Endothelial cell of hepatic sinusoid (primary cell): ENCODE measurements at regions not wholly inside any gene's neighbourhood (a gene's known extent, or its start where the extent isn't known, plus 50 kb on each side); places are given as distances from the start of the nearest gene placed in this dataset.
"Not testable (repeated sequence)": the region's sequence is repeated elsewhere in the genome, so short reads cannot be mapped to it uniquely, and the experiment has no call there.

Source experiments
- in situ Hi-C: cut with HindIII; loops from 2 replicates; pipeline ENCODE4 v1.10.0; 2017; ENCODE audit warnings: low sequenced_read_pairs

DNA sequence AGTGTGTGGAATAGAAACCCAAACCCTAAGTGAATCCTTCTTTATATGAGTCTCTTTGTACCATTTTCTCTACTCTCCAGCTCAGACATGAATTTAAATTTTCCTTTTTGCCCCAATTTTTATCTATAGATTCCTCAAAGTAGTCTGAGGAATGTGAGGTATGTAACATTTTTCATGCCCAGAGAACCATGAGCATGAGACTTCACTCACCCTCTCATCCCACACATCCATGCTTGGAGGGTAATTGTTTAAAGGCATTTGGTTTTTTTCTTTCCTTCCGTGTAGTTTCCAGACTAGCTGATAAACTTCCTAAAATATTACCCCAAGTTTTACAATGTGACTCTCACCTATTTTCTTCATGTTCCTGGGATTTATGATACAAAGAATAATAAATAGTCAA, 2056.8 kb upstream of the CELF4 start:
- in situ Hi-C loops, result no loop called here

DNA sequence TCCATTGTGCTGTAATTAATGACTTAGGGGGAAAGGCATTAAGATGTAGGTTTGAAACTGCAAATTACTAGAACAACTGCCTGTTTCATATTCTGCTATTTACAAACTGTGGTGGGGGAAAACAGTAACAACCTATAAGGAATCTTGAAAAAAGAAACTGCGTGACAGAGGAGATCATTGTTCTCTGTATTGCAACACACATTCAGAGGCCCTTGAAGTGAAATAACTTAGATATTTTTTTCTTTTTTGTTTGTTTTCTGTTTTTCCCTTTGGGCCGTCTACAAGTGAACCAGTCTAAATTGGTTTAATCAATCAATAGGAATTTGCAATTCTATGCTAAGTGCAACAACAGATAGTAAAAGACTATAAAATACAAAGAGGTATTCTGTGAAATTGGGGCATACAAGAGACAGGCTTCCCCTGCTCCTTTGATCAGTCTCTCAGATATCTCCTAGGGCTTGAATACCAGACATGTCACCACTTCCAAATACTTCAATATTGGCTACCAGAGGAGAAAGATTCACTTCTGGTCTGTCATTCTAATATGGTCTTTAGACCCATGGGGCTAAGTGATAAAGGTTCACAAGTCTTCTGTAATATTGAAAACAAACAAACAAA, 2055.1 kb upstream of the CELF4 start:
- in situ Hi-C loops, result no loop called here

GRCh38 chr18:39618265-39619003, 2052.8 kb upstream of the CELF4 start:
- in situ Hi-C loops, result no loop called here

GRCh38 chr18:39611381-39612100, 2045.9 kb upstream of the CELF4 start:
- in situ Hi-C loops, result no loop called here

DNA sequence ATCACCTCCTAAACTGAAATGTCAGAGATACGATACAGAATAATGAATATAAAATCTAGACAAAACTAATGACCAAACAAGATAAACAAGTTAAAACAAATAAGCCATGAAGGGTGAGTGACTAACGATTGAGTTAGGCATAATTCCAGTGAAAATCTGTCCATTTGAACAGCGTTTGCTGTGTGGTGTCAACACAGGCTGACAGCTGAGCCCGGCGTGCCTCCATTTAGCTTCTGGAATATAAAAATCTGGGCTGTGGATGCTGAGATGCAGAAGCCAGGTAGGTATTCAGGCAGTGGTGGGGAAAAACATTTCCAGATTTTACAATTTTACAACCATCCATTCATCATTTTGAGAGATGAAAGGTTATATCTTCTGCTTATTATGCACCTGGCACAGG, 2041.4 kb upstream of the CELF4 start:
- in situ Hi-C loops, result no loop called here

DNA sequence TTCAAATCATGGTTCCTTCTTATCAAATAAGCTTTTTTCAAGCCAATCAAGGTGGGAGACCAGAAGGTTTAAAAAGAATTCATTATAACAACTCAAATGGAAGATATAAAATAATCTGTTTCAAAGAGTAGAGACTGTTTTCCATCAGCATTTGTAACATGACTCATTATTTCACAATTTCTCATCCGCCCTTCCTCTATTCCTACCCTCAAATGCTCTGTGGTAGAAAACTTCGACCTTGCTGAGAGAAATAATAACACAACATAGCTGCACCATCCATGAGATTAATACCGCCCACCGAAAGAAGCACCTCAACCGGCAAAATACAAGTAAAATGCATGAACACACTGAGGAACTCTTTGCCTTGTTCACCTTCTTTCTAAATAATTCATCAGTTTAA, 2039.2 kb upstream of the CELF4 start:
- in situ Hi-C loops, result no loop called here

- in situ Hi-C loops, result no loop called here
Observed at GRCh38 chr18:39602131-39602530, 2036.5 kb upstream of the CELF4 start.

DNA sequence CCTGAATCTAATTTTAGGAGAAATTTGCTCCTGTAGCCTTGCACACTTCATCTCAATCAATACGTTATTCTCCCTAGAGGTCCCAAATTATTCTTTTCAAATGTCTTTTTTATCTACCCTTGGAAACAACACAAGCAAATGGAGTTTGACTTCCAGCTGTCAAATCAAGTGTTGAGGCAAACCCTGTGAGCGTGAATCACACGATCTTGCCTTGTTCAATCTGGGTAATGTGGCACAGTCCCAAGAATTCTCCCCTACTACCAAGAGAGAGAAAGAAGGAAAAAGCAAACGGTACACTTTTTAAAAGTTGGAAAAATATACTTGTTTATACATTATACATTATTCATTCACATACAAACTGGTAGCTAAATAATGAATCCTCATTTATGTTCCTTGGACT, 2035.3 kb upstream of the CELF4 start:
- in situ Hi-C loops, result no loop called here

- in situ Hi-C loops, result no loop called here
Observed at GRCh38 chr18:39599251-39599650, 2033.7 kb upstream of the CELF4 start.

- in situ Hi-C loops, result no loop called here
Observed at GRCh38 chr18:39596891-39597290, 2031.3 kb upstream of the CELF4 start.

DNA sequence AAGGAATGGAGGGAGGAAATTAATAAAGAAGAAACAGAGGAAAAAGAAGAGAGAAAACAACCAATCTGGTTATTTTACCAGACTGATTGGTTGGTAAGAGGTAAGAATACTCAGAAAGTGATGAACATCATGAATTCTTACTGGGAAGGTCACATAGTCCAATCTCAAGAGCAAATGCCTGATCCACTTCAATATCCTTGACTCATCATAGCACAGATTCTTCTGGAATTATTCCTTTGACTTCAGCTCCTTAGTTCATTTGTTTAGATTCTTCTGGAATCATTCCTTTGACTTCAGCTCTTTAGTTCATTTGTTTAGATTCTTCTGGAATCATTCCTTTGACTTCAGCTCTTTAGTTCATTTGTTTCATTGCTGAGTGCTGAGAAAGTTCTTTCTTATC, 2030.6 kb upstream of the CELF4 start:
- in situ Hi-C loops, result no loop called here

DNA sequence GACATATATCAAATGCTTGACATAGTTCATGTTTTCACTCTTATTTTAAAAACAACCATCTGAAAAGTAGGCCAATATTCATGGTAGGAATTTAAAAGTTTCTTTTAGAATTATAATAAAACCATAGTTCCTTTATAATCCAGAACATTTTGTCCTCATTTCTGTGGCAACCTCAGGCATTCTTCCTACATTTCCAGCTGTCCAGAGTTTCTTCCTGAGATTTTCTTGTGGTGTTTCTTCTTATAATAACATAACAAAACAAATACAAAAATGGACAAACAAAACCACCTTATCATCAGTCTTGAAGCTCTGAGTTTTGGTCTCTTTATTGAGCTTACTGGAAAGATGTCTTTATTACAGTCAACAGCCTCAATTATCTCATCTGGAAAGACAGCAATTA, 2028.6 kb upstream of the CELF4 start:
- in situ Hi-C loops, result no loop called here

DNA sequence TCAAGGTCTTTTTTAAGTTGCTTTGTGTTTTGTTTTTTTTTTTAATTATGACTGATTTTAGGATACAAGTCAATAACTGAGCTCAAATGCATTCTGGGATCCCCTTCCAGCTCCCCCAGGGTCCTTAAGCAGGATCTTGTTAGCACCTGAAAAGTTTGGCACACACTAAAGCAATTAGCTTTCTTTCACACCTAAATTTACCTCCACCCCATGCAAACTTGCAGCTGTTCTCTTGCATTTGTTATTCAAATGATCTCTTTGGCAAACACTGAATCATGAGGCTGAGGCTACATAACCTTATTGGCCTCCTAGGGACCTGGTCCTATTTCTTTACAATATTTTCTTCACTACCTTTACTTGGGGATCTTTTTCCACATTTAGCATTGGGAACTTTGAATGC, 2026.1 kb upstream of the CELF4 start:
- in situ Hi-C loops, result no loop called here

DNA sequence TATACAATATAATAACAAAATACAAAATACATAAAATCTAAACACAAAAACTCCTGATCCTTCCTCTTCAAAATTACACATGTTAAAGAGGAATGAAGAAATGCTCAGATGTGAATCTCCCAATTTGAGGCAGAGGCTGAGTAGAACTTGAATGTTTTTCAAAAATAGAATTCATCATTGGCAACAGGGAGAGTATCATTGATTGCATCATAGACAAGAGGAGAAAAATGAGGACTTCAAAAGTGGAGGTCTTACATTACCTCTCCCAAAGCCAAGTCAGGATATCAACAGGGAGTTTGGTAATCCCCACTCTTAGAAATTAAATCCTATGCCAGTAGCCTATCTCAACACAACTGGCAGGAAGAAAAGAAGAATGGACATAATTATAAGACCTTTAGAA, 2023.9 kb upstream of the CELF4 start:
- in situ Hi-C loops, result no loop called here

GRCh38 chr18:39587586-39587985, 2022.0 kb upstream of the CELF4 start:
- in situ Hi-C loops, result no loop called here

DNA sequence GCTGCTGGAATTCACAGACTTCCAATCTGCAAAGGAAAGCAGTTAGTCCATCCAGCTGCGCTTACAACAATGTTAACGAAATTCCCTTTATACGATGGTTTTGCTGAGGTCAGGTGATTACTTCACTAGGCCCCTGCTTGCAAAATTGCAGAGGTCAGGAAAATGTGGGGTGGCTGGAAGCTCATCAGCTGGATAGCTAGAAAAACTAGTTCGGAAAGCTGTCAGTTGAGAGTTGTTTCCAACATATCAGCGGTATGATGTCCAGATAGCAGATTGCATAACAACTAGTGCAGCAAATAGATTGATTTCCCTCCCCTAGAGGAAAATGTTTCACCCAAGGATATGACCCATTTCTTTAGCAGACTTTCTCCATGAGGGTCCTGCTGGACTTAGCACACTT, 2021.1 kb upstream of the CELF4 start:
- in situ Hi-C loops, result no loop called here

DNA sequence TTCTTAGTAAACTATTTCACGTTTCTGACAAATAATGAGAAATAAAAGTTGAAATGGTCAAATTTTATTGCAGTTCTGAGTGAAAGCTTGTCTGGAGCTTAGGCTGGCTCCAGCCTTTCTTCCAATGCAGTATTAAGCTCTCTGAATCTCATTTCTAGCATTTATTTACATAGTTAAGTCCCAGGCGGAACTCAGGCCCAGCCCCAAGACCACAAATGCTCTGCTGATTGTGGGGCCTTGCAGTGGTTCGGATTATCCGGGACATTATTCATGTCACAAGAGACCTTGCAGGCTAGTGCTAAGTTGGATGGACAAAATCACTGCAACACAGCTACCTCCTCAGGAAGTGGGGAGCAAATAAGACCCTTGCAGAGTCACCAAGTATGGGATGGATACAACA, 2009.3 kb upstream of the CELF4 start:
- in situ Hi-C loops, result no loop called here

DNA sequence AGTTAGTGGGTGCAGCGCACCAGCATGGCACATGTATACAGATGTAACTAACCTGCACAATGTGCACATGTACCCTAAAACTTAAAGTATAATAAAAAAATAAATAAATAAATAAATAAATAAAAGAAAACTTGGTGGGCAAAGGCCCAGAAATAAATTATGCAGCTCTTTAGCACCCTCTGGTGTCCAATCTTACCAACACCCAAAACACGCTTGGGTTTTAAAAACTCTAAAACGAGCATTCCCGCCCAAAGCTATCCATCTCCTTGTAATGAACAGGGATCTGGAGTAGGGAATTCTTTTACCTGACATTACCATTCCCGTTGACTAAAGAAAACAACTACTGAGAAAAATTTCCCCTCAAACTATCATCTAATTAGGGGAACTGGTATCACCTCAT, 2005.9 kb upstream of the CELF4 start:
- in situ Hi-C loops, result no loop called here

GRCh38 chr18:39565551-39566230, 2000.1 kb upstream of the CELF4 start:
- in situ Hi-C loops, result not testable (repeated sequence)

DNA sequence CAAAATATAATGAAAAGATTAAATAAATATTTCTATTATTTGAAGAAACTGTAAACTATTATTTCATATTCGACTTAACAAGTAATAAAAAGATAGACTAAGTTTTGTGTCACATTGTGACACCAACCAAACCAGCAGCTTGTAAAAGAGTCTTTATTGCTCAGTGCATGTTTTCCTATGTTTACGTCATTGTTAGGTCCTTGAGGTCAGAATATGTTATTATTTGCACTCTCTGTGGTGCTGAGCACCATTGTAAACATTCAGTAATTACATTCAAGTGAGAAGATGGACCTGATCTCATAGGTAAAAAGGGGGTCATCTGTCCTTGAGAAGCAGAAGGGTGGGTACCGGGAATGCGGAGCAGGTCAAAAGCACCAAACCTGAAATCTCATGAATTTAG, 1999.1 kb upstream of the CELF4 start:
- in situ Hi-C loops, result no loop called here

- in situ Hi-C loops, result no loop called here
Observed at GRCh38 chr18:39561126-39561525, 1995.5 kb upstream of the CELF4 start.

- in situ Hi-C loops, result no loop called here
Observed at GRCh38 chr18:39558658-39559057, 1993.1 kb upstream of the CELF4 start.
